ENCODE measurements at regions not wholly inside any gene's neighbourhood (a gene's known extent, or its start where the extent isn't known, plus 50 kb on each side); places are given as distances from the start of the nearest gene placed in this dataset.

GRCh38 chr18:78455386-78455785 lies 524.2 kb upstream of the SALL3 start:
- TF ChIP-seq PKNOX1 (IDR thresholded peaks at IDR 0.05) (no peak), FOXM1 (IDR thresholded peaks at IDR 0.05; ENCODE audit: borderline replicate concordance) (no peak), BHLHE40 (IDR thresholded peaks at IDR 0.05; ENCODE audit: borderline replicate concordance) (no peak), FOXK2 (IDR thresholded peaks at IDR 0.05) (no peak), ELF4 (IDR thresholded peaks at IDR 0.05) (no peak), TARDBP (IDR thresholded peaks at IDR 0.05) (no peak), LEF1 (IDR thresholded peaks at IDR 0.05; ENCODE audit: borderline replicate concordance) (no peak), L3MBTL2 (conservative IDR thresholded peaks at IDR 0.05) (no peak), SP1 (IDR thresholded peaks at IDR 0.05) (no peak), ZNF384 (IDR thresholded peaks at IDR 0.05) (no peak), FOXA1 (IDR thresholded peaks at IDR 0.05) (no peak), SUZ12 (IDR thresholded peaks at IDR 0.05) (no peak), NFRKB (IDR thresholded peaks at IDR 0.05) (no peak), ARNT (IDR thresholded peaks at IDR 0.05) (no peak)
